Kasumi-1 (cell line): ENCODE measurements at regions not wholly inside any gene's neighbourhood (a gene's known extent, or its start where the extent isn't known, plus 50 kb on each side); places are given as distances from the start of the nearest gene placed in this dataset.

Source experiments
- DNase-seq, 2 experiments: peaks; one replicate each; lab custom pipeline; 2025; lab: John Stamatoyannopoulos, UW

DNA sequence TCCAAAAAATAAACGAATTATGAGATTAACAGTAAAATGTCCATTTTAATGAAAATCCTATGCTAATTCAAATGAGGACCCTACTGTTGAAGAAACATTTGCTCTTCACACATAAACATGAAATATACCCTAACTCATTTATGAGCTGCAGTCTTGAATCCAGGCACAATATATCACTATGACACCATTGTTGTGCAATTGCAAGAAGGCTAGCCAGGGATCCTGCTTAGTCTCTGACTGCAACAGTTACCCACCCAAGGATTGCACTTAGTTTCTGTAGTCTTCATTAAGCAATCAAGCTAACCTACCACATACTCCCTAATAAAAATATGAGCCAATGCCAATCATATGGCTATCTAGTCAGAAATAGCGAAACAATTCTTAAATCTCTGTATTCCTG lies 981.0 kb upstream of the FAT3 start:
- no peak for DNase-seq

DNA sequence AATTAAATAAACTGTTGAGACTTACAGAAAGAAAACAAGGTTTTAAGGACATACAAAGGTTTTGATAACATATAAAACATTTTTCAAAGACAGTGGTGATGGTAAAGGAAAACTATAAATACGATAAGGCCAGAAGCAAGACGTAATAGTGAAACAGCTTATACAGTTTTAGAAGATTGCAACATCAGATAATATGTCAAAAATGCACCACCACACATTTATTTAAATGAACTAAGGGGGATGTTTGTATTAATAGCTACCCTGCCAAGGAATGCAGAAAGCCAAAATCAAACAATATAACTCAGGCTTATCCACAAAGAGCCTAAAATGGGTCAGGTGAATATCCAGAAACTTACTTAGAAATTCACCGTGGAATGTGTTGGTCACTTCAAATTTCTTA lies 981.6 kb upstream of the FAT3 start:
- no peak for DNase-seq

- DNase-seq: no peak
Observed at GRCh38 chr11:91241226-91241625, 983.4 kb upstream of the FAT3 start.

DNA sequence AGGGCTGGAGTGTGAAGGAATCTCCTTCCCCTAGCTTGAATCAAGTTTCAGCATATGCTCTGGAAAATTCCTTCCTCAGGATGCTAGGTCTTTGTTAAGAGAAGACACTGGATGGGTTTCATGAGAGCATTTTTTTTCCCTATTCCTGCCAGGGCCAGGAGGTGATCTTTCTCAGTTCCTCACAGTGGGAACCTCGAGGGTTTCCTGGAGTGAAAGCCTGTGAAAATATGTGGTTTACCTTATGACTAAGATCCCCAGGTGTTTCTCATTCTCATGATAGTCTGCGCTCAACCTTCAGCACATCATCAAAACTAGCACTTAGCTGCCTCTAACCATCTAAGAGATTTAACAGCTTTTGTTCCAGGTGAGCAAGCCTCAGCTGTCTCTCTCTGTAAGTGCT lies 985.3 kb upstream of the FAT3 start:
- DNase-seq: no peak

GRCh38 chr11:91231226-91231625 lies 993.4 kb upstream of the FAT3 start:
- no peak for DNase-seq

GRCh38 chr11:91230647-91231046 lies 994.0 kb upstream of the FAT3 start:
- DNase-seq: no peak

DNA sequence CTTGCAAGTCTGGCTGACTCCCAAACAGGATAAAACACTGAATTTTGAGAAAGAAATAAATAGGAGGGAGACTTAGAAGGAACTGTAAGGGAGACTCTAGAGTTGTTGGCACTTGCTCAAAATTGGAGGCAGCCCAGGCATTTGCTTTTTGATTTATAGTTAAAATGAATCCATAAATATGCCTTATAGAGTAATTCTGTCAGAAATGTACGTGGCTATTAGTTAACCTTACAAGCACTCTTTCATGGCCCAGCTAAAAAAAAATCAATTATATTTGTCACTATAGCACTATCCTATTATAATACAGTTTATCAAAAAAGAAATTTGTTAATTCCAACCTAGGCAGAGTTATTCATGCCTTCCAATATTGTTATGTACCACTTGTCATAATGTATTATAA lies 1000.0 kb upstream of the CHORDC1 start:
- no peak for DNase-seq

DNA sequence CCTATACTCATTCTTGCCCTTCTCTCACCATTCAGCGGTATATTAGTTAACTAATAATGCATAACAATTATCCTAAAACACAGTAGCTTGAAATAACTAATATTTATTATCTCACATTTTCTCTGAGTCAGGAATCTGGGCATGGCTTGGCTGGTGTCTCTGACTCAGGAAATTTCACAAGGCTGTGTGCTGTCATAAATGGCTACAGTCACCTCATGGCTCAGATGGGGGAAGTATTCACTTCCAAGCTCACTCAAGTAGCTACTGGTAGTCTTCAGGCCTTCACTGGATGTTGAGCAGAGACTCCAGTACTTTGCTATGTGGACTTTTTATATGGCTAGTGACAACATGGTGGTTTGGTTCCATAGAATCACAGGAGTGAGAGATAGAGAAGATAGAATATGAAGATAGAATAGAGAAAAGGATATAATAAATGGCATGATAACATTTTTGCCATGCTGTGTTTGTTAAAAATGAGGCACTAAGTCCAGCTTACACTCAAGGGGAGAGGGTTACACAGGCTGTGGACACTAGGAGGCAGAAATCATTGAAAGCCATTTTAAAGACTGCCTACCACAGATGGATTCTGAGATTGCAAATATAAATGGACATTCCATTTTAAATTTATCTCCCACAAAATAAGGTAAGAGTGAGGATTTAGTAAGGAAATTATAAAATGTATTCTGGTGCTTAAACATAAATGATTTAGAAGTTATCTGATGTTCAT lies 997.8 kb upstream of the CHORDC1 start:
- DNase-seq: peak; percentile 42 to 46

- no peak for DNase-seq
Observed at GRCh38 chr11:91219535-91219934, 996.7 kb upstream of the CHORDC1 start.

- DNase-seq: no peak
Observed at GRCh38 chr11:91209751-91210150, 986.9 kb upstream of the CHORDC1 start.

DNA sequence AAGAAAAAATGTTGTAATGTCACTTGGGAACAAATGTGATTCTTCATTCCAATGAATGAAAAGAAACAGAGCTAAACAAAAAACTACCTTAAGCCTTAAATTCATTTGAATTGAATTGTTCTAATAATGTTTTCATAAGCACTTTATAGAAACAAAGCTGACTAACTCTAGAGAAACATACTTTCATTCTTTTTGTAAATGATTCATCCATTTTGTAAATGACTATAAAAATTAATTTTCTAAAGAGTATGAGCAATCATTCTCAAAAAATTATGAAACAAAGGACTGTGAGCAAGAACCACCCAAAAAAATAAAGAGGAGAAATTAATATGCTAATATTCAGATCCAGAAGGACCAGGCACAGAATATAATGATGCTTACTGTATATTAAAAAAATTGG lies 986.5 kb upstream of the CHORDC1 start:
- DNase-seq: no peak

- DNase-seq: no peak
Observed at GRCh38 chr11:91199866-91200265, 977.0 kb upstream of the CHORDC1 start.

- DNase-seq: no peak
Observed at GRCh38 chr11:91194546-91194945, 971.7 kb upstream of the CHORDC1 start.

- no peak for DNase-seq
Observed at GRCh38 chr11:91188484-91188883, 965.6 kb upstream of the CHORDC1 start.

DNA sequence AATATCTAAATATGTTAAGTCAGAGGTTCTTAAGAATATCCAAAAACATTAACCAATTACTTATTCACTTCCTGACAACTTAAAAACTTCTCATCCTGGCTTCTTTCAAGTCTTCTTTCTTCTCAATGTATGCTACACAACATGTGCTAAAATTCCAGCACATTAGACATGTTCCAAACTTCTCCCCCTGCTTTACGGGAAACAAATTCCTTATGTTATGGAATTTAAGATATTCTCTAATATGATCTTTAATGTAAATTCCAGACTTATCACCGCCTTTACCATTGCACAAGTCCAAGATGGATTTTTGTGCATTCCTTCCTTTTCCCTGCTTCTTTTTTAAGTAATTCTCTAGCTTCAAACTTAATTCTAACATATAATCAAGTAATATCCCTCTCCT lies 964.5 kb upstream of the CHORDC1 start:
- no peak for DNase-seq

DNA sequence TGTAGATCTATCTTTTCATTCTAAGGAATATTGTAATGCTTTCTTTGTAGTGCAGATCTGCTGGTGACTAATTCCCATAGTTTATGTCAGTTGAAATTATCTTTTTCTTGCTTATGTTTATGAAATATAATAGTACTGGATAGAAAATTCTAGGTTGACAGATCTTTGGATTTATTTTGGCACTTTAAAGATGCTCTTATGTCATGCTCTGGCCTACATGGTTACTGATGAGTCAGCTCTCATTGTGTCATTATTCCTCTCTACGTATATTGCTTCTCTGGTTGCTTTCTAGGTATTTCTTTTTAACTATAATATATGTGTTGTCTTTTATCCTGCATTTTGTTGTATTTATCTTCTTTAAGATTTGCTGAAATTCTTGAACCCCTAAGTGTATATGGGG lies 955.5 kb upstream of the CHORDC1 start:
- DNase-seq: no peak

DNA sequence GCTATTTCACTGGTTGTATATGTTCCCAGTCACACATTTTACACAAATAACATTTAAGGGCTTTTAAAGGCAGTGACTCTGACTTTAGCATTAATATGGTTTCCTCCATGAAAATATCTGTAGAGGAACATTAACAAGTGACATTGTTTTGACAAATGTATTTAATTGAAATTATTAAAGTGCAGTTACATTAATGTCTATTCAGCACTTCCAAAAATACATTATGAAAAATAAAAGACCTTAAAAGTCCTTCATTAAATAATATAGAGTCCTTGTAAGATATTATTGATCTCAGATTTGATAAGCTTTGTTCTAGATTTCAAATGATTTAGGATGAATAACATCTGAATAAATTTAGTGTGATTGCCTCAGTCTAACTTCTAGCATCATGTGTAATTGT lies 951.9 kb upstream of the CHORDC1 start:
- no peak for DNase-seq

DNA sequence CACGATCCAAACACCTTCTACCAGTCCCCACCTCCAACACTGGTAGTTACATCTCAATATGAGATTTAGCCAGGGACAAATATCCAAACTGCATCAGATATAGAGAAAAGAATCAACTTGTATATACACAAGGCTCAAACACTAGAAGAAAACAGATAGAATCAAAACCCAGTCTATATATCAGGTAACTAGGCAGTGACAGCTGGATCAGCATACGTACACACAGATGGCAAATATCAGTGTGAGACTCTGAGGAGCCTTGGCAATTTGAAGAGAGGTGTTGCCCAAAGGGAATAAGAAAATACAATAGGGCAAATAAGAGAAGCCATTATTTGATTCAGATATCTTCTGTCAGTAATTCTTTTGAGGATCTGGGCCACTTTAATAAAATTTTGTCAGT lies 951.3 kb upstream of the CHORDC1 start:
- DNase-seq: no peak

GRCh38 chr11:91173701-91174100 lies 950.9 kb upstream of the CHORDC1 start:
- DNase-seq: peak; percentile 13 to 18

DNA sequence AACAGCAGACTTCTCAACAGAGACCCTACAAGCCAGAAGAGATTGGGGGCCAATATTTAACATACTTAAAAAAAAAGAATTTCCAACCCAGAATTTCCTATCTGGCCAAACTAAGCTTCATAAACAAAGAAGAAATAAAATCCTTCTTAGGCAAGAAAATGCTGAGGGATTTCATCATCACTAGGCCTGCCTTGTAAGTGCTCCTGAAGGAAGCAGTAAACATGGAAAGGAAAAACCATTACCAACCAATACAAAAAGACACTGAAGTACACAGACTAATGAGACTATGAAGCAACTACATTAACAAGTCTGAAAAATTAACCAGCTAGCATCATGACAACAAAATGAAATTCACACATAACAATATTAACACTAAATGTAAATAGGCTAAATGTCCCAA lies 947.9 kb upstream of the CHORDC1 start:
- DNase-seq: no peak

DNA sequence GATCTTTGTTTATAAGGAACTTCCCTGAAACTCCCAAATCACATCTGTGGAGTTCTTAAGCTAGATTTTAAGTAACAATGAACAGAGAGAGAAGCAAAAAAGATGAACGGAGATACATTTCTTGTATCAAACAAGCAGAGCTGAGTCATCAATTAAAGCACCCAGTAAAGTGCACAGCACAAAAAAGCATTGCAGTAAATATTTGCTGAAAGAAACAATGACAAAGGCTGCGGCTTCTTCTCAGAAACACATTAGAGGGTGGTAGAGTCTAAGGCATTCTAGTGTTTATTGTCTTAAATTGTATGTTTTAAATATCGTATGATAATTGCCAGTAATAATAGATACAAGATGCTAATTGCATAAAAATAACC lies 941.6 kb upstream of the CHORDC1 start:
- DNase-seq: no peak

DNA sequence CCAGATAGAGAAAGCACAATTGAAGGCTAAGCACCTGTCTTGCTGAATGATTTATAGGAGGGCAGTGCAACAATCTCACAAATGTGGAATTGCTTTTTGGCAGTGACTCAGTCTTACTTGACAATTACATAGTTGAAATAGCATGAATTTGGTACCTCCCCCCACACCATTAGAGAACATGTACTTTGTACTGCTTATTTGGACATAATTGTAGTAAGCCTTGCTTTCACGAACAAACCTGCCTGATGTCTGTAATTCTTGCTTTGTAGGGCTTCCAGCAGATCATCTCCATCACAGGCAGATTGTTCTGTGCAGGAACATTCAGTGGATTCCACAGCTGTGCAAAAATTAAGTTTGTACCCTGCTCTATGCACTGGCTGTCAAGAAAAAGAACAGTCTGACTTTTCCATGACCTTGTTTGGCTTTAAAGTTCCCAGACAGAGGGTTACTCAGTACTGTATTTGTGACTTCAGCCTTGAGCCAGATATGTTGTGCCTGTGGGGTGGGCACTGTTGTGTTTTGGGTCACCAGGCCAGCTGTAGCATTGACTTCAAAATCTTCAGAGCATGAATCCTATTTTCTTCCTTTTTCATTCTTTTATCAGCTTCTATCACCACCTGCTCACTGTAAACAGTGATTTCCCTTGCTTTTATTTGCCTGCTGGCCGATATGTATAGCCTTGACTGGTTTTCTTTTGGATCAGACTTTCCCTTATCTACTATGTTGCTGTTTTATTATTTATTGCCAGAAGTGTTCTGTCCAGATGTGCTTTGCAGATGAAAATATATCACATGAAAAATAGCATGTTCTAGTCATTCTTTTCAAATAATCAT lies 941.0 kb upstream of the CHORDC1 start:
- DNase-seq: no peak

- no peak for DNase-seq
Observed at GRCh38 chr11:91160661-91161060, 937.8 kb upstream of the CHORDC1 start.
